T-helper 17 cell (primary cell): ENCODE measurements at regions not wholly inside any gene's neighbourhood (a gene's known extent, or its start where the extent isn't known, plus 50 kb on each side); places are given as distances from the start of the nearest gene placed in this dataset.

Experiments
- ATAC-seq: fragments of 150-1000 bp; cut with Tn5 transposase; 2 replicates; pipeline ENCODE4 v1.10.0; 2021; ENCODE audit warnings: mild to moderate bottlenecking, moderate library complexity
- DNase-seq, 3 donors: peaks; one replicate each; pipeline versions ENCODE4 v3.0.0 to v3.0.0-alpha.2; 2020 to 2021
- H3K9me3 ChIP-seq: one replicate; pipeline ENCODE4 v1.7.0; 2013; ENCODE audit warnings: low read length, mild to moderate bottlenecking; ENCODE audit not compliant: control insufficient read depth, poor library complexity, severe bottlenecking
- H3K27ac Mint-ChIP-seq: one replicate; pipeline ENCODE4 v1.8.0; 2022; ENCODE audit warnings: mild to moderate bottlenecking, moderate library complexity, mixed read lengths
- H3K27me3 Mint-ChIP-seq: one replicate; pipeline ENCODE4 v1.8.0; 2022; ENCODE audit warnings: mixed read lengths
- H3K36me3 Mint-ChIP-seq: one replicate; pipeline ENCODE4 v1.8.0; 2022; ENCODE audit warnings: low read depth, mixed read lengths
- H3K4me1 Mint-ChIP-seq: one replicate; pipeline ENCODE4 v1.8.0; 2022; ENCODE audit warnings: mild to moderate bottlenecking, mixed read lengths
- H3K4me3 Mint-ChIP-seq: one replicate; pipeline ENCODE4 v1.8.0; 2022; ENCODE audit warnings: mild to moderate bottlenecking, moderate library complexity, mixed read lengths

DNA sequence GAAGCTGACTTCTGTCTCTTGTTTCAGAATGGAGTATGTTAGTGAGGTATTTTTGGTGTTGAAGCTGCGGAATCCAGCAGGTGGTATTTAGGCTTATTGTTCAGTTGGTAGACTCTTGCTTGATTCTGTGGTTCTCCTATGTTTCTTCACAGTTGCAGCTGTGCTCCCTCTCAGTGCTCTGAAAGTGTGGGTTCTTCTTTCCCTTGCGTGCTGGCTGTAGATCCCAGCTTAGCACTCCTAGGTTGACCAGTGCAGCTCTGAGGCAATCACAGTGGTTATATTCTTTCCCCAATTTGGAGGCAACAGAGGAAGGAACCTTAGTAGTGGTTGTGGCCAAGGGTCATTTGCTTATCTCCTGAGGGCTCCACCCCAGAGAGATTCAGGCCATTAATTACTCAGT lies 269.2 kb upstream of the NRIP1 start:
- Mint-ChIP-seq H3K4me3 (no peak overlapping the region), H3K27me3 (no peaks in the 10 kb centered on the region), H3K27ac (no peak overlapping the region), H3K4me1 (no peaks in the 10 kb centered on the region), H3K36me3 (no peaks in the 10 kb centered on the region)
- DNase-seq (no peak), ATAC-seq (no peak)
- no peaks in the 10 kb centered on the region for H3K9me3 ChIP-seq

DNA sequence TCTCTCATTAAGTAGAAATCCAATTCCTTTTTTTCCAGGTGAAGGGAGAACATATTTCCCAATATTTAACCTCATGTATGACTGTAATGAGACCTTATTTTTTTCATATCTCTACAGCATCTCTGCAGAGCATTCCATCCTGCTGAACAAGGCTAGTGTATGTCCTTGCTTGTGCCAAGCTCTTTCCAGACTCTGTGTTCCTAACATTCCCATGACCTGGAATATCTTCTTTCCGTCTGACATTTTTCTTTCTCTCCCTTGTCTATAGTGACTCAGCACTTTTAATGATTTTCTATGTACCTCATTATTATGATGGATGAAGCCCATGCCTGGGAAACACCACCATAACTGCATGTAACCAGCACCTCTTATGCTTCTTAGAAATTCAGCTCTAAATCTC lies 278.3 kb upstream of the NRIP1 start:
- DNase-seq (no peak), ATAC-seq (no peak)
- Mint-ChIP-seq H3K27ac (no peak overlapping the region), H3K4me3 (no peak overlapping the region), H3K36me3 (no peaks in the 10 kb centered on the region), H3K4me1 (peaks cover 2% of the 10 kb centered on the region), H3K27me3 (peaks cover 4% of the 10 kb centered on the region)
- no peaks in the 10 kb centered on the region for H3K9me3 ChIP-seq

DNA sequence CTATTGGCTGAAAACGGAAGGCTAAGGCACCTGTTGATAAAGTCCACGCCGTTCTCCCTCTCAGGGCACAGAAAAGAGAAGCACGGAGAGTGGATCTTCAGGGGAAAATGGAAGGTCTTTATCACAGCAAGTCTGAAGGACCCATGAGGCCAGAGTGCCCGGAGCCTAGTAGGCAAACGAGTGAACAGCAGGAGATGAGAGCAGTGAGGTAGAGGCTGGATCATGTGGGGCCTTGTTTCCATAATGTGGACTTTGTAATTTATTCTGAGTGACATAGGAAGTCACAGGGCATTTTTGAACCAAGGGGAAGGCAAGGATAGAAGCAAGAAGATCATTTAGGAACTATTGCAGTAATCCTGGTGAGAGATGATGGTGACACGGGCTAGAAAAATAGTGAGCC lies 287.2 kb upstream of the NRIP1 start:
- Mint-ChIP-seq H3K36me3 (no peaks in the 10 kb centered on the region), H3K27me3 (peaks cover 4% of the 10 kb centered on the region), H3K27ac (no peak overlapping the region), H3K4me3 (no peak overlapping the region), H3K4me1 (no peaks in the 10 kb centered on the region)
- no peak for DNase-seq
- no peaks in the 10 kb centered on the region for H3K9me3 ChIP-seq
- ATAC-seq = no peak

DNA sequence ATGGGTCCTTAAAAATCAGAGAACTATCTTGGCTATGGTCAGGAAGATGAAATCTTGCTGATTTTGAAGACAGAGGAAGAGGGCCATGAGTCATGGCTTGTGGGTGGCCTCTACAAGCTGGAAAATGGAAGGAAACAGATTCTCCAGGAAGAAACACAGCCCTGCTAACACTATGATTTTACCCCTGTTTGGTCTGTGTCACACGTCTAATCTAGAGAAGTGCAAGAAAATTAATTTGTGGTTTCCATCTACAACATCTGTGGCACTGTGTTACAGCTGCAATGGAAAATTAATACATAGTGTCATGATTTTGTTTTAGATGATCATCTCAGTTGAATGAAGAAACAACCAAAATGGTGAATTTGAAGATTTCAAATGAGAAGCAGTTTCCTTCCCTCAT lies 288.7 kb upstream of the NRIP1 start:
- Mint-ChIP-seq H3K27me3 (no peaks in the 10 kb centered on the region), H3K4me1 (no peaks in the 10 kb centered on the region), H3K27ac (no peak overlapping the region), H3K4me3 (no peak overlapping the region), H3K36me3 (no peaks in the 10 kb centered on the region)
- no peaks in the 10 kb centered on the region for H3K9me3 ChIP-seq
- ATAC-seq = no peak
- no peak for DNase-seq

DNA sequence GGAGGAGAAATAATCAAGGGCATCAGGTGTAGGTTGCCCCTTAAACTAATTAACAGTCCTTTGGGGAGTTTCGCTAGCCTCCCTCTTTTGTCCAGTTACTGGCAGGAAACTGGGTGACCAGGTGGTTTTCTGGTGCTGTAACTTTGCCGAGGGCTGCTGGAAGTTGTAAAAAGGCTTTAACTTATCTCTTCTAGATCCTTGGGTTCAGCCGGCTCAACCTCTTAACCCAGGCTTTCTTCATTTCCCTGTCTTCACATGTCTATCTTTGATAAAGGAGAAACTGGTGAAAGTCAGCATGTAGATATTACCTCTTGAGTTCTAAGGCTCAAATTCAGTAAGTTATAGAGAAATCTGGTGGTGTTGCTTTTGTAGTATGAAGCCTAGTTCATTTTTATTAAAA lies 289.7 kb upstream of the NRIP1 start:
- no peaks in the 10 kb centered on the region for H3K4me1 Mint-ChIP-seq
- no peaks in the 10 kb centered on the region for H3K9me3 ChIP-seq
- no peak overlapping the region for H3K27ac Mint-ChIP-seq
- ATAC-seq = no peak
- no peak for DNase-seq
- no peaks in the 10 kb centered on the region for H3K36me3 Mint-ChIP-seq
- H3K27me3 Mint-ChIP-seq = no peaks in the 10 kb centered on the region
- H3K4me3 Mint-ChIP-seq = no peak overlapping the region

- no peak for DNase-seq
- no peaks in the 10 kb centered on the region for H3K9me3 ChIP-seq
- no peaks in the 10 kb centered on the region for H3K4me1 Mint-ChIP-seq
- no peak overlapping the region for H3K27ac Mint-ChIP-seq
- ATAC-seq = no peak
- no peaks in the 10 kb centered on the region for H3K36me3 Mint-ChIP-seq
- no peaks in the 10 kb centered on the region for H3K27me3 Mint-ChIP-seq
- no peak overlapping the region for H3K4me3 Mint-ChIP-seq
These were observed 290.3 kb upstream of the NRIP1 start for GRCh38 chr21:15355066-15355465.

GRCh38 chr21:15359251-15359650 lies 294.5 kb upstream of the NRIP1 start:
- H3K27ac Mint-ChIP-seq = no peak overlapping the region
- ATAC-seq = no peak
- DNase-seq = no peak
- peaks cover 4% of the 10 kb centered on the region for H3K27me3 Mint-ChIP-seq
- H3K9me3 ChIP-seq = no peaks in the 10 kb centered on the region
- H3K36me3 Mint-ChIP-seq = no peaks in the 10 kb centered on the region
- H3K4me3 Mint-ChIP-seq = no peak overlapping the region
- H3K4me1 Mint-ChIP-seq = no peaks in the 10 kb centered on the region

DNA sequence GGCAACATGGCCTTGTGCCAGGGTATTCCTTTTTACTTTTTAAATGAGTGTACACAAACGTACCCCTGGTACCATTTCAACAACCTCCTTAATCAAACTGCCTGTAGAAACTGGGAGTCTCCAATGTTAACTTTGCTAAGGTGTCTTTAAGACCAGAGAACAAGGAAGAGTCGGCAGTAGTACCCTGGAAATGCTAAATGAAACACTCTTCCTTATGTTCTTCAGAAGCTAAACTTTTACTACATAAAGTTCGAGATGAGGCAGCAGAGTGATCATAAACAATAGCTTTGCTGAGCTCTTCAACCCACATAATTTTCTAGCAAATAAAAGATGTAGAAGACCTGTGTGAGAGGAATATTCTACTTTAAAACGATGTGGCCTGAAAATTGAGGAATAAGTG lies 297.7 kb upstream of the NRIP1 start:
- peaks cover 3% of the 10 kb centered on the region for H3K9me3 ChIP-seq
- Mint-ChIP-seq H3K27ac (no peak overlapping the region), H3K4me1 (no peaks in the 10 kb centered on the region), H3K36me3 (no peaks in the 10 kb centered on the region), H3K4me3 (no peak overlapping the region), H3K27me3 (peaks cover 4% of the 10 kb centered on the region)
- no peak for DNase-seq
- ATAC-seq = no peak

DNA sequence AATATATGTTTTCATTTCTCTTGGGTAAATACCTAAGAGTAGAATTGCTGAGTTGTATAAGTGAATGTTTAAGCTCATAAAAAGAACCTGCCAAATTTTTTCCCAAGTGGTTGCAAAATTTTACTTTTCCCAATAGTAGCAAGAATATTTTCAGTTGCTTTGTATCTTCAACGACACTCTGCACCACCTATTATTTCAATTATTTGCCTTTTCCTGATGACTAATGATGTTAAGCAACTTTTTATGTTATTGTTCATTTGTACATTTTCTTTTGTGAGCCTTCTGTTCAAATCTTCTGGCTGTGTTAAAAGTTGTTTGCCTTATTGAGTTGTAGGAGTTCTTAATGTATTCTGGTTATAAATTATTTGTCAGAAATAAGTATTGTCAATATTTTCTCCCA lies 299.1 kb upstream of the NRIP1 start:
- ATAC-seq (no peak), DNase-seq (no peak)
- Mint-ChIP-seq H3K4me3 (no peak overlapping the region), H3K27me3 (peaks cover 4% of the 10 kb centered on the region), H3K4me1 (no peaks in the 10 kb centered on the region), H3K36me3 (no peaks in the 10 kb centered on the region), H3K27ac (no peak overlapping the region)
- H3K9me3 ChIP-seq = peaks cover 3% of the 10 kb centered on the region

- Mint-ChIP-seq H3K4me1 (no peaks in the 10 kb centered on the region), H3K27me3 (peaks cover 10% of the 10 kb centered on the region), H3K4me3 (no peak overlapping the region), H3K36me3 (no peaks in the 10 kb centered on the region), H3K27ac (no peak overlapping the region)
- ATAC-seq (no peak), DNase-seq (no peak)
- H3K9me3 ChIP-seq = peaks cover 3% of the 10 kb centered on the region
These were observed 301.1 kb upstream of the NRIP1 start for GRCh38 chr21:15365751-15366392.

GRCh38 chr21:15366555-15366954 lies 301.8 kb upstream of the NRIP1 start:
- ATAC-seq (no peak), DNase-seq (no peak)
- Mint-ChIP-seq H3K4me1 (no peaks in the 10 kb centered on the region), H3K4me3 (no peak overlapping the region), H3K27me3 (peaks cover 10% of the 10 kb centered on the region), H3K36me3 (no peaks in the 10 kb centered on the region), H3K27ac (no peak overlapping the region)
- peaks cover 3% of the 10 kb centered on the region for H3K9me3 ChIP-seq

DNA sequence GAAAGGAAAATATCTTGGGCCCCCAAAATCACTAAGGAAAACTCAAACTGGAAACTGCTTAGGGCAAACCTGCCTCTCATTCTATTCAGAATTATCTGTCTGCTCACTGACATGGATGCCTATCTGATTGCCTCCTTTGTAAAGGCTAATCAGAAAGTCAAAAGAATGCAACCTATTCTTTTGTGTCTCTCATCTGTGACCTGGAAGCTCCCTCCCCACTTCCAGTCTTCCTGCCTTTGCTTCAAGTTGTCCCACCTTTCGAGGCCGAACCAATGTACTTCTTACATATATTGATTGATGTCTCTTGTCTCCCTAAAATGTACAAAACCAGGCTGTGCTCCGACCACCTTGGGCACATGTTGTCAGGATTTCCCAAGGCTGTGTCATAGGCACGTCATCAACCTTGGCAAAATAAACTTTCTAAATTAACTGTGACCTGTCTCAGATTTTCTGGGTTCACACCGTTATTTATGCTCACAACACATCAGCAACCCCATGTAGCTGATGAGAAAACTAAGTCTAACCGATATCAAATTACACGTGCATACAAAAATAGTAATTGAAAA lies 302.3 kb upstream of the NRIP1 start:
- Mint-ChIP-seq H3K4me1 (no peaks in the 10 kb centered on the region), H3K36me3 (no peaks in the 10 kb centered on the region), H3K27me3 (peaks cover 10% of the 10 kb centered on the region), H3K27ac (no peak overlapping the region), H3K4me3 (no peak overlapping the region)
- H3K9me3 ChIP-seq = peaks cover 3% of the 10 kb centered on the region
- DNase-seq (no peak), ATAC-seq (no peak)

DNA sequence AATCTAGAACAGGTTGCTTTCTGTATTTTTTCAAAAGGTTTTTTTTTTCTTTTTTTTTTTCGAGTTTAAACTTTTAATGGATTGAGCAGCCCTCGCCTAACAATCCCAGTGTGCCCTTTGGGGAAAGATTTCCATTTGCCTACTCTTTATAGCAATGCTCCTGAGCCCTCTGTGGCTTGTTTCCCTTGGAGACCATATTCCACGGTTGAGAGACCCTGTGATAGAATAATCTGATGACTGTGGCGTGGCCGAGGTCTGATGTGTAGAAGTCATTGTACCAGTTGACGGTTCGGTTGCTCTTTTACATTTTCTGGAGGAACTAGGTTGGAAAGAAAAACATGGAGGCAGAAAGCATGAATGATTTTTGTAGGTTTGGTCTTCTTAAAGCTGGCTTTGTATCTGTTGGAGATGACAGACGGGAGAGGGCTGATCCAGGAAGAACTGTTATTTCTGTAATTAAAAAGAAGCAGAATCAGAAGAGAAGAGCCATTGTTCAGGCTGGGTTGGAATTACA lies 305.7 kb upstream of the NRIP1 start:
- Mint-ChIP-seq H3K27ac (no peak overlapping the region), H3K4me3 (no peak overlapping the region), H3K4me1 (peaks cover 5% of the 10 kb centered on the region), H3K36me3 (peaks cover 1% of the 10 kb centered on the region), H3K27me3 (peaks cover 17% of the 10 kb centered on the region)
- DNase-seq (no peak), ATAC-seq (no peak)
- H3K9me3 ChIP-seq = peaks cover 3% of the 10 kb centered on the region

- Mint-ChIP-seq H3K27ac (no peak overlapping the region), H3K27me3 (peaks cover 17% of the 10 kb centered on the region), H3K4me1 (peaks cover 5% of the 10 kb centered on the region), H3K36me3 (peaks cover 2% of the 10 kb centered on the region), H3K4me3 (no peak overlapping the region)
- DNase-seq = no peak
- no peaks in the 10 kb centered on the region for H3K9me3 ChIP-seq
- no peak for ATAC-seq
These were observed 309.1 kb upstream of the NRIP1 start for GRCh38 chr21:15373941-15374340.
